ENCODE measurements at regions not wholly inside any gene's neighbourhood (a gene's known extent, or its start where the extent isn't known, plus 50 kb on each side); places are given as distances from the start of the nearest gene placed in this dataset.
"Not testable (repeated sequence)": the region's sequence is repeated elsewhere in the genome, so short reads cannot be mapped to it uniquely, and the experiment has no call there.

DNA sequence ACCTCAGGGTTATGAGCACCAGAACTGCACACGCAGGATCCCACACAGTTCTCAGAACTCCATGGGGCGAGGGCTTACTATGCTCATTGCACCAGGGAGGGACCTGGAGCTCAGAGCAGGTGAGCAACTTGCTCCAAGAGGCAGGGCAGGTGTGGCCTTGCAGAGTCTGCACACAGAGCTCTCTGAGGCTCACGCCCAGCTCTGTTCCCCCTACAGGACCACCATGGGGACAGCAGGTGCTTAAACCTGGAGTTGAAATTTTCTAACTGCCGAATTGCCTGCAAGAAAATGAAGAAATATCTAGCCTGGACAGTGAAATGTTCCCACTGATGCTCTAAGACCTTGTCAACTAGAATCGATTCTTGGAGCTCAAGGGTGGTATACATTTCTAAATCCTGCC is 49.9 kb upstream of the MSMB start:
- DNase-seq = peak in 1 of 9 donors; percentile 24
- H3K27me3 ChIP-seq (ENCODE audit: control insufficient read depth in 2 of 2, insufficient read depth in 2 of 2, low read length in 2 of 2); ATAC-seq; H3K9me3 Mint-ChIP-seq; intact Hi-C loops (cut with micrococcal nuclease); H3K36me3 ChIP-seq (ENCODE audit: control insufficient read depth in 2 of 3, insufficient read depth in 3 of 3, low read length in 3 of 3); H3K27me3 Mint-ChIP-seq; H3K4me3 Mint-ChIP-seq; CTCF ChIA-PET; H3K36me3 Mint-ChIP-seq; H3K9me3 ChIP-seq (ENCODE audit: control insufficient read depth in 2 of 3, low read length in 3 of 3): not testable (repeated sequence)
- Histone ChIP-seq H3K4me1 (ENCODE audit: control insufficient read depth in 2 of 2, insufficient read depth in 2 of 2, low read length in 2 of 2) (peaks cover 67% of the 10 kb centered on the region in 2 donors), H3K4me3 (ENCODE audit: low read length) (peak overlapping the region; percentile 72), H3K27ac (ENCODE audit: low read depth, low read length) (peak overlapping the region; percentile 80)
- POLR2A ChIA-PET = interaction anchor here (1.0 to 1.9 kb wide), 6 partner anchors 10 to 173 kb away, joined by 3 to 9 read pairs (median 5); no protein-coding TSS in a partner anchor
- Mint-ChIP-seq H3K4me1 (peaks cover 4 to 56% (median 30%) of the 10 kb centered on the region in 7 donors), H3K27ac (peak overlapping the region in 2 of 9 donors; percentile 29 to 92)

DNA sequence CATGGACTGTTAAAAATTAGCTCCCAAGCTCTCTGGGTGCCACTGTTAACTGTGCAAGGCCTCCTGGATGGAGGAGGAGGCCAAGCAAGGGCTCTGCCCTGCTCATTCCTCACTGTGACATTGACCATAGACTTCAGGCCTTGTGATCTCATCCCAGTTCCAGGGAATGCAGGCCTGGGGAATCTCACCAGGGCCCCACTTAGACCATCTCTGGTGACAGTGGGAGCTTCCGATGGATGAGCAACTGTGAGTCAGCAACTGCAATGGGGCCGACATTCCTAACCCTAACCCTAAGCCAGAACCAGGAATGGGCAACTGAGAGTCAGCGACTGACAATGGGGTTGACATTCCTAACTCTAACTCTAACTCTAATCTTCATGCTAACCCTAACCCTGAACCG is 50.4 kb upstream of the MSMB start:
- H3K27me3 ChIP-seq (ENCODE audit: control insufficient read depth in 2 of 2, insufficient read depth in 2 of 2, low read length in 2 of 2) = no peaks in the 10 kb centered on the region
- H3K27me3 Mint-ChIP-seq = peaks cover 0 to 3% (median 0%) of the 10 kb centered on the region in 5 donors
- peaks cover 0 to 4% (median 3%) of the 10 kb centered on the region in 5 donors for H3K36me3 Mint-ChIP-seq
- H3K27ac ChIP-seq (ENCODE audit: low read depth, low read length) = peak overlapping the region; percentile 54
- peaks cover 0 to 6% (median 0%) of the 10 kb centered on the region in 3 experiments for H3K36me3 ChIP-seq (ENCODE audit: control insufficient read depth in 2 of 3, insufficient read depth in 3 of 3, low read length in 3 of 3)
- peak overlapping the region; percentile 22 for H3K4me3 ChIP-seq (ENCODE audit: low read length)
- peaks cover 0 to 5% (median 0%) of the 10 kb centered on the region in 11 donors for H3K9me3 Mint-ChIP-seq
- no peak for ATAC-seq
- CTCF ChIA-PET = no interaction called here
- H3K4me1 Mint-ChIP-seq = peaks cover 4 to 56% (median 27%) of the 10 kb centered on the region in 7 donors
- DNase-seq = no peak
- peak overlapping the region in 2 of 9 donors; percentile 91 to 92 for H3K27ac Mint-ChIP-seq
- no peaks in the 10 kb centered on the region for H3K9me3 ChIP-seq (ENCODE audit: control insufficient read depth in 2 of 3, low read length in 3 of 3)
- H3K4me1 ChIP-seq (ENCODE audit: control insufficient read depth in 2 of 2, insufficient read depth in 2 of 2, low read length in 2 of 2) = peaks cover 62 to 63% of the 10 kb centered on the region in 2 donors
- POLR2A ChIA-PET = interaction anchor here (1.1 to 1.9 kb wide), 4 partner anchors 11 to 73 kb away, joined by 3 to 7 read pairs (median 4); no protein-coding TSS in a partner anchor
- peak overlapping the region in 3 of 10 donors; percentile 69 to 86 (median 77) for H3K4me3 Mint-ChIP-seq
- intact Hi-C loops (cut with micrococcal nuclease) = no loop called here

DNA sequence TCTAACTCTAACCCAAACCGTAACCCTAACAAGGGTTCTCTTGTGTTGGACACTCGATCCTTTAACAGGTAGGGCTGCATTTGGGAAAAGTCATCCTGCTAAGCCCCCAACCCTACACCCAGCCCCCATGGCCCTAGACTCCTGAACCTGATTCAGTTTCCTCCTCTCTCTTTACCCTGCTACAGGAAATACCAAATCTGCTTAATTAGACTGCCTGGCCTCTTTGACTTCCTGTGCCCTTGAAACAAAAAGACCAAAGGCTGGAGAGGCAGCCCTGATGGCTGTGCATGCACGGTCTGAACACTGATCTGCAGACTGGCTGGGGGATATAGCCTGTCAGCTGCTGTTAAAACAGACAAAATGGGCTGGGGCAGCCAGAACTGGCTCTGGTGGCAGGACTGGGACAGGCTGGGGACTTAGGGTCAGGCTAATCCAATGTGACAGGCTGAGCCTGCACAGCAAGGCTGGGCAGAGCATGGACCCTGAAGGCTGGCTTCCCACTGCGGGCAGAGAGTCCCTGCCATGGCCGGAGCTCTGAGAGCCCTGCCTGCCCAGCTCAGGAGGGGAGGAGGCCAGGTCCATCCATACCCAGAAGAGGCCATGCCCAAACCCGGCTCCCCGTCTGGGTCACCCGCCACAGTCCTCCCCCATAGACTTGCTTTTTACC is 51.0 kb upstream of the MSMB start:
- peaks cover 0 to 5% (median 0%) of the 10 kb centered on the region in 11 donors for H3K9me3 Mint-ChIP-seq
- ChIA-PET POLR2A (no interaction called here), CTCF (no interaction called here)
- peak overlapping the region in 3 of 9 donors; percentile 91 to 96 (median 92) for H3K27ac Mint-ChIP-seq
- Histone ChIP-seq H3K27me3 (ENCODE audit: control insufficient read depth in 2 of 2, insufficient read depth in 2 of 2, low read length in 2 of 2) (no peaks in the 10 kb centered on the region), H3K27ac (ENCODE audit: low read depth, low read length) (peak overlapping the region; percentile 54), H3K4me1 (ENCODE audit: control insufficient read depth in 2 of 2, insufficient read depth in 2 of 2, low read length in 2 of 2) (peaks cover 56 to 57% of the 10 kb centered on the region in 2 donors), H3K4me3 (ENCODE audit: low read length) (peak overlapping the region; percentile 22), H3K9me3 (ENCODE audit: control insufficient read depth in 2 of 3, low read length in 3 of 3) (no peaks in the 10 kb centered on the region), H3K36me3 (ENCODE audit: control insufficient read depth in 2 of 3, insufficient read depth in 3 of 3, low read length in 3 of 3) (peaks cover 0 to 6% (median 0%) of the 10 kb centered on the region in 3 experiments)
- ATAC-seq = no peak
- peak in 3 of 9 donors; percentile 23 to 33 (median 26) for DNase-seq
- intact Hi-C loops (cut with micrococcal nuclease) = no loop called here
- H3K4me3 Mint-ChIP-seq = peak overlapping the region in 7 of 10 donors; percentile 43 to 86 (median 69)
- peaks cover 0 to 4% (median 0%) of the 10 kb centered on the region in 5 donors for H3K27me3 Mint-ChIP-seq
- H3K36me3 Mint-ChIP-seq = peaks cover 0 to 4% (median 3%) of the 10 kb centered on the region in 5 donors
- peaks cover 4 to 56% (median 25%) of the 10 kb centered on the region in 7 donors for H3K4me1 Mint-ChIP-seq

DNA sequence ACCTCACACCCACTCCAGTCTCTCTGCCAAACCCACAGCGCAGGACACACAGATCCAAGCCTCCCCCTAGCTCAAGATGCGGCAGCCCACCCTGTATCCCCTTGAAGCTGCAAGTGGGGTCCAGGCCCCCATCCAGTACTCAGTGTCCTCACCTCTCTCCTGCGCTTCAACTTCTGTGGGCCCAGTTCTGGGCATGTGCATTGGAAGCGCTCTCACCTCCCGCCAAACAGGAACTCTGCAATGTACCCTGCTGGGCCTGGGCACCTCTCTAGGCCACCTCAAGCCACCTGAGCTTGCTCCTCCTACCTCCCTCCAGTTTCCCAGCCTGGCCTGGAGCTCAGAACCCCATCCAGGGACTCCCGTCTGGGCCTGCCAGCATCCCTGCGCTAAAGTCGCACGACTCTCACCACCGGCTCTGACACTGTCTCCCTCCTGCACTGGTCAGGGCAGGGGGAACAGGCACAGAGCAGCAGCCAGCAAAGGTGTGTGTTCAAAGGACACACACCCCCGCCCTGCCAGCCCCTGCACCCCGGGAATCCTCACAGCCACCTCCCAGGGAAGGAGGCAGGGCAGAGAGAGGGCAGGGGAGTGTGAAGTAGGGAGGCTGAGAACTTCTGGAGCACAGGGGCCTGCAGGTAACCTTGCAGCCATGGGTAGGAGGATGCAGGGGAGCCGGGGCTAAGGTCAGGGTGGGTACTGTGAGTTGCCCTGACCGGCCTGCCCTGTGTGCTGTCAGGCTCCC is 51.7 kb upstream of the MSMB start:
- Histone ChIP-seq H3K4me3 (ENCODE audit: low read length) (no peak overlapping the region), H3K4me1 (ENCODE audit: control insufficient read depth in 2 of 2, insufficient read depth in 2 of 2, low read length in 2 of 2) (peaks cover 50 to 52% of the 10 kb centered on the region in 2 donors), H3K36me3 (ENCODE audit: control insufficient read depth in 2 of 3, insufficient read depth in 3 of 3, low read length in 3 of 3) (peaks cover 0 to 6% (median 0%) of the 10 kb centered on the region in 3 experiments), H3K27ac (ENCODE audit: low read depth, low read length) (peak overlapping the region; percentile 54), H3K9me3 (ENCODE audit: control insufficient read depth in 2 of 3, low read length in 3 of 3) (no peaks in the 10 kb centered on the region), H3K27me3 (ENCODE audit: control insufficient read depth in 2 of 2, insufficient read depth in 2 of 2, low read length in 2 of 2) (no peaks in the 10 kb centered on the region)
- no peak for DNase-seq
- H3K27ac Mint-ChIP-seq = peak overlapping the region in 3 of 9 donors; percentile 70 to 96 (median 92)
- H3K4me3 Mint-ChIP-seq = peak overlapping the region in 7 of 10 donors; percentile 24 to 77 (median 60)
- intact Hi-C loops (cut with micrococcal nuclease) = no loop called here
- ATAC-seq = no peak
- peaks cover 0 to 7% (median 3%) of the 10 kb centered on the region in 5 donors for H3K36me3 Mint-ChIP-seq
- peaks cover 0 to 5% (median 0%) of the 10 kb centered on the region in 11 donors for H3K9me3 Mint-ChIP-seq
- POLR2A ChIA-PET = no interaction called here
- peaks cover 0 to 10% (median 0%) of the 10 kb centered on the region in 5 donors for H3K27me3 Mint-ChIP-seq
- CTCF ChIA-PET = no interaction called here
- H3K4me1 Mint-ChIP-seq = peaks cover 9 to 56% (median 25%) of the 10 kb centered on the region in 7 donors

DNA sequence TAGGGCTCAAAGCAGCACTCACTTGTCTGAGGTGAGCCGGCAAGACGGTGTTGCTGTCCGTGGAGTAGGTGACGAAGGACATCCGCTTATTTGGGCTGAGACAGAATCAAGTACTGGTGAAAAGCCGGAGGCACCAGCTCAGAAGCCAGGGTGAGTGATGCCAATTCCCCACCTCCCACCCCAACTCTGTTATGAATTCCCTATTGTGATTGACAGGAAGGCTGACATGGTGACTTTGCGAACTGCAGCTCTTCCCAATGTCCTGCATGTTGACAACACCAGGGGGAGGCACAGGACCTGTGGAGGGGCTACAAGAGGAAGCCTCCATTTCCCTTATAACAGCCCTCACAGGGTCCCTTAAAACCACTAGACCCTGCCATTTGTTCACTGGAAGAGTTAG is 52.3 kb upstream of the MSMB start:
- intact Hi-C loops (cut with micrococcal nuclease) = no loop called here
- Mint-ChIP-seq H3K27ac (peak overlapping the region in 4 of 9 donors; percentile 21 to 65 (median 36)), H3K27me3 (peaks cover 0 to 10% (median 0%) of the 10 kb centered on the region in 5 donors), H3K4me3 (no peak overlapping the region), H3K36me3 (peaks cover 0 to 7% (median 3%) of the 10 kb centered on the region in 5 donors), H3K9me3 (peaks cover 0 to 5% (median 0%) of the 10 kb centered on the region in 11 donors), H3K4me1 (peaks cover 9 to 56% (median 25%) of the 10 kb centered on the region in 7 donors)
- Histone ChIP-seq H3K27me3 (ENCODE audit: control insufficient read depth in 2 of 2, insufficient read depth in 2 of 2, low read length in 2 of 2) (no peaks in the 10 kb centered on the region), H3K27ac (ENCODE audit: low read depth, low read length) (no peak overlapping the region), H3K4me3 (ENCODE audit: low read length) (no peak overlapping the region), H3K9me3 (ENCODE audit: control insufficient read depth in 2 of 3, low read length in 3 of 3) (no peaks in the 10 kb centered on the region), H3K4me1 (ENCODE audit: control insufficient read depth in 2 of 2, insufficient read depth in 2 of 2, low read length in 2 of 2) (peaks cover 44 to 45% of the 10 kb centered on the region in 2 donors), H3K36me3 (ENCODE audit: control insufficient read depth in 2 of 3, insufficient read depth in 3 of 3, low read length in 3 of 3) (peaks cover 0 to 1% (median 0%) of the 10 kb centered on the region in 3 experiments)
- ATAC-seq = no peak
- ChIA-PET CTCF (no interaction called here), POLR2A (no interaction called here)
- no peak for DNase-seq

DNA sequence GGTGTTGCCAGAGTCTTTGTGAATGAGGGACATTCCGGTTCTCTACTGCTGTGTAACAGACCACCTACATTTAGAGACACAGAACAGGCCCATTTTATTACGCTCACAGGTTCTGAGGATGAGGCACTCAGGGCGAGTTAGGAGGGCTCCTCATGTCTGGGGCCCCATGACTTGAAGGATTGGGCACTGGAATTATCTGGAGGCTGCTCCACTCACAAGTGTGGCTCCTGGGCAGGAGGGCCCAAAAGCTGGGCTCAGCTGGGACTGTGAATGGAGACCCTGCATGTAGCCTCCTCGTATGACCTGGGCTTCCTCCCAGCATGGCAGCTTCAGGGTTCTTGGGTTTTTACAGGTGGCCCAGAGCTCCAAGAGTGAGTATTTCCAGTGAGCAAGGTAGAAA is 52.9 kb upstream of the MSMB start:
- H3K4me3 ChIP-seq (ENCODE audit: low read length); intact Hi-C loops (cut with micrococcal nuclease); ATAC-seq; POLR2A ChIA-PET; DNase-seq; H3K9me3 ChIP-seq (ENCODE audit: control insufficient read depth in 2 of 3, low read length in 3 of 3); H3K9me3 Mint-ChIP-seq; CTCF ChIA-PET; H3K4me3 Mint-ChIP-seq; H3K36me3 ChIP-seq (ENCODE audit: control insufficient read depth in 2 of 3, insufficient read depth in 3 of 3, low read length in 3 of 3); H3K27me3 ChIP-seq (ENCODE audit: control insufficient read depth in 2 of 2, insufficient read depth in 2 of 2, low read length in 2 of 2); H3K36me3 Mint-ChIP-seq; H3K27ac ChIP-seq (ENCODE audit: low read depth, low read length): not testable (repeated sequence)
- H3K27ac Mint-ChIP-seq = peak overlapping the region in 3 of 9 donors; percentile 34 to 65 (median 40)
- H3K27me3 Mint-ChIP-seq = peaks cover 0 to 10% (median 0%) of the 10 kb centered on the region in 5 donors
- H3K4me1 Mint-ChIP-seq = peaks cover 9 to 56% (median 25%) of the 10 kb centered on the region in 7 donors
- H3K4me1 ChIP-seq (ENCODE audit: control insufficient read depth in 2 of 2, insufficient read depth in 2 of 2, low read length in 2 of 2) = peaks cover 40 to 42% of the 10 kb centered on the region in 2 donors

Data from naive thymus-derived CD4-positive, alpha-beta T cell (primary cell).